ENCODE measurements at regions not wholly inside any gene's neighbourhood (a gene's known extent, or its start where the extent isn't known, plus 50 kb on each side); places are given as distances from the start of the nearest gene placed in this dataset.

DNA sequence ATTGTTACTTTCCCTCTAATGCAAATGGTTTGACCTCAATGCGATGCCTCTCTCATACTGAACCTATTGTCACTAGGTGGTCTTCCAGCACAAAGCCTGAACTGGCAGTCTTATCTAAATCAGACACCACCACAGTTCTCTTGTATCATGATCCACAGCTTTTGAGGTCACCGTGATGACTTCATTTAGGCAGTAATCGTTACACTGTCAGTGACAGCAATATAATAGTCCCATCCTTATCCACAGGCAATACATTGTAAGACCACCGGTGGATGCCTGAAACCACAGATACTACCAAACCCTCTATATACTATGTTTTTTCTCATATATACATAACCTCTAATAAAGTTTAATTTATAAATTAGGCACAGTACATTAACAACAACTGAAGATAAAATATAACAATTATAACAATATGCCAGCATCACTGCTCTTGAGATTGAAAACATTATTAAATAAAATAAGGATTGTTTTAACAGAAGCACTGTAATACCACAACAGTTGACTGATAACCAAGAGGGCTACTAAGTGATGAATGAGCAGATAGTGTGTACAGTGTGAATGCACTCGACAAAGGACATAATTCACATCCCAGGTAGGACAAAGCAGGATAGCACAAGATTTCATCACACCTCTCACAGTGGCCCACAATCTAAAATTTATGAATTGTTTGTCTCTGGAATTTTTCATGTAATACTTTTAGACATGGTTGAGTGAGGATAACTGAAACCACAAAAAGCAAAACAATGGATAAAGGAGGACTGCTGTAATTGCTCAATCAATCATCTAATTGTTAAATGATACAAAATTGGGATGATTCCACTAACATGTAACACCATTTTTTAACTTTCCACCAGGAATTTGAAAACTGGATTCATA, 419.4 kb downstream of the CENPC start:
- no peak for TF ChIP-seq ESRRG (CRISPR knock-in tag; IDR thresholded peaks at IDR 0.05)
- TF ChIP-seq, protein P1, sequence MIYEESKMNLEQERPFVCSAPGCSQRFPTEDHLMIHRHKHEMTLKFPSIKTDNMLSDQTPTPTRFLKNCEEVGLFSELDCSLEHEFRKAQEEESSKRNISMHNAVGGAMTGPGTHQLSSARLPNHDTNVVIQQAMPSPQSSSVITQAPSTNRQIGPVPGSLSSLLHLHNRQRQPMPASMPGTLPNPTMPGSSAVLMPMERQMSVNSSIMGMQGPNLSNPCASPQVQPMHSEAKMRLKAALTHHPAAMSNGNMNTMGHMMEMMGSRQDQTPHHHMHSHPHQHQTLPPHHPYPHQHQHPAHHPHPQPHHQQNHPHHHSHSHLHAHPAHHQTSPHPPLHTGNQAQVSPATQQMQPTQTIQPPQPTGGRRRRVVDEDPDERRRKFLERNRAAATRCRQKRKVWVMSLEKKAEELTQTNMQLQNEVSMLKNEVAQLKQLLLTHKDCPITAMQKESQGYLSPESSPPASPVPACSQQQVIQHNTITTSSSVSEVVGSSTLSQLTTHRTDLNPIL (CRISPR knock-in tag; IDR thresholded peaks at IDR 0.05; ENCODE audit: low read depth) = no peak
- TF ChIP-seq, protein P2, sequence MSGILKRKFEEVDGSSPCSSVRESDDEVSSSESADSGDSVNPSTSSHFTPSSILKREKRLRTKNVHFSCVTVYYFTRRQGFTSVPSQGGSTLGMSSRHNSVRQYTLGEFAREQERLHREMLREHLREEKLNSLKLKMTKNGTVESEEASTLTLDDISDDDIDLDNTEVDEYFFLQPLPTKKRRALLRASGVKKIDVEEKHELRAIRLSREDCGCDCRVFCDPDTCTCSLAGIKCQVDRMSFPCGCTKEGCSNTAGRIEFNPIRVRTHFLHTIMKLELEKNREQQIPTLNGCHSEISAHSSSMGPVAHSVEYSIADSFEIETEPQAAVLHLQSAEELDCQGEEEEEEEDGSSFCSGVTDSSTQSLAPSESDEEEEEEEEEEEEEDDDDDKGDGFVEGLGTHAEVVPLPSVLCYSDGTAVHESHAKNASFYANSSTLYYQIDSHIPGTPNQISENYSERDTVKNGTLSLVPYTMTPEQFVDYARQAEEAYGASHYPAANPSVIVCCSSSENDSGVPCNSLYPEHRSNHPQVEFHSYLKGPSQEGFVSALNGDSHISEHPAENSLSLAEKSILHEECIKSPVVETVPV (CRISPR knock-in tag; IDR thresholded peaks at IDR 0.05) = no peak
- TF ChIP-seq, protein P3, sequence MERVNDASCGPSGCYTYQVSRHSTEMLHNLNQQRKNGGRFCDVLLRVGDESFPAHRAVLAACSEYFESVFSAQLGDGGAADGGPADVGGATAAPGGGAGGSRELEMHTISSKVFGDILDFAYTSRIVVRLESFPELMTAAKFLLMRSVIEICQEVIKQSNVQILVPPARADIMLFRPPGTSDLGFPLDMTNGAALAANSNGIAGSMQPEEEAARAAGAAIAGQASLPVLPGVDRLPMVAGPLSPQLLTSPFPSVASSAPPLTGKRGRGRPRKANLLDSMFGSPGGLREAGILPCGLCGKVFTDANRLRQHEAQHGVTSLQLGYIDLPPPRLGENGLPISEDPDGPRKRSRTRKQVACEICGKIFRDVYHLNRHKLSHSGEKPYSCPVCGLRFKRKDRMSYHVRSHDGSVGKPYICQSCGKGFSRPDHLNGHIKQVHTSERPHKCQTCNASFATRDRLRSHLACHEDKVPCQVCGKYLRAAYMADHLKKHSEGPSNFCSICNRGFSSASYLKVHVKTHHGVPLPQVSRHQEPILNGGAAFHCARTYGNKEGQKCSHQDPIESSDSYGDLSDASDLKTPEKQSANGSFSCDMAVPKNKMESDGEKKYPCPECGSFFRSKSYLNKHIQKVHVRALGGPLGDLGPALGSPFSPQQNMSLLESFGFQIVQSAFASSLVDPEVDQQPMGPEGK (CRISPR knock-in tag; IDR thresholded peaks at IDR 0.05; ENCODE audit: borderline replicate concordance) = no peak
- TF ChIP-seq OSR1 (CRISPR knock-in tag; IDR thresholded peaks at IDR 0.05) = no peak
- no peak for TF ChIP-seq SNAI2 (CRISPR knock-in tag; IDR thresholded peaks at IDR 0.05)
- TF ChIP-seq ARNTL (CRISPR knock-in tag; IDR thresholded peaks at IDR 0.05; ENCODE audit: borderline replicate concordance, low read depth) = no peak
- TF ChIP-seq BACH2 (CRISPR knock-in tag; IDR thresholded peaks at IDR 0.05; ENCODE audit: borderline replicate concordance) = no peak
- TF ChIP-seq, protein P4, sequence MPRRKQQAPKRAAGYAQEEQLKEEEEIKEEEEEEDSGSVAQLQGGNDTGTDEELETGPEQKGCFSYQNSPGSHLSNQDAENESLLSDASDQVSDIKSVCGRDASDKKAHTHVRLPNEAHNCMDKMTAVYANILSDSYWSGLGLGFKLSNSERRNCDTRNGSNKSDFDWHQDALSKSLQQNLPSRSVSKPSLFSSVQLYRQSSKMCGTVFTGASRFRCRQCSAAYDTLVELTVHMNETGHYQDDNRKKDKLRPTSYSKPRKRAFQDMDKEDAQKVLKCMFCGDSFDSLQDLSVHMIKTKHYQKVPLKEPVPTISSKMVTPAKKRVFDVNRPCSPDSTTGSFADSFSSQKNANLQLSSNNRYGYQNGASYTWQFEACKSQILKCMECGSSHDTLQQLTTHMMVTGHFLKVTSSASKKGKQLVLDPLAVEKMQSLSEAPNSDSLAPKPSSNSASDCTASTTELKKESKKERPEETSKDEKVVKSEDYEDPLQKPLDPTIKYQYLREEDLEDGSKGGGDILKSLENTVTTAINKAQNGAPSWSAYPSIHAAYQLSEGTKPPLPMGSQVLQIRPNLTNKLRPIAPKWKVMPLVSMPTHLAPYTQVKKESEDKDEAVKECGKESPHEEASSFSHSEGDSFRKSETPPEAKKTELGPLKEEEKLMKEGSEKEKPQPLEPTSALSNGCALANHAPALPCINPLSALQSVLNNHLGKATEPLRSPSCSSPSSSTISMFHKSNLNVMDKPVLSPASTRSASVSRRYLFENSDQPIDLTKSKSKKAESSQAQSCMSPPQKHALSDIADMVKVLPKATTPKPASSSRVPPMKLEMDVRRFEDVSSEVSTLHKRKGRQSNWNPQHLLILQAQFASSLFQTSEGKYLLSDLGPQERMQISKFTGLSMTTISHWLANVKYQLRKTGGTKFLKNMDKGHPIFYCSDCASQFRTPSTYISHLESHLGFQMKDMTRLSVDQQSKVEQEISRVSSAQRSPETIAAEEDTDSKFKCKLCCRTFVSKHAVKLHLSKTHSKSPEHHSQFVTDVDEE (CRISPR knock-in tag; IDR thresholded peaks at IDR 0.05) = no peak
- no peak for TF ChIP-seq ZNF565 (CRISPR knock-in tag; conservative IDR thresholded peaks at IDR 0.05; ENCODE audit: low read depth)
- no peak for TF ChIP-seq RARB (CRISPR knock-in tag; IDR thresholded peaks at IDR 0.05)
